H1 (cell line): ENCODE measurements at regions not wholly inside any gene's neighbourhood (a gene's known extent, or its start where the extent isn't known, plus 50 kb on each side); places are given as distances from the start of the nearest gene placed in this dataset.
A peak's percentile ranks its signal among the peaks of the same experiment; 100 is the strongest.

Experiments
- CTCF ChIA-PET: fragments of 300-600 bp; sonication (Branson Sonifier 250); formaldehyde crosslinking; loops from one replicate; lab custom pipeline; 2021; ENCODE audit not compliant: partially characterized antibody; lab: Charles Lee
- POLR2A ChIA-PET: fragments of 300-600 bp; sonication (Branson Sonifier 250); formaldehyde crosslinking; loops from one replicate; lab custom pipeline; 2021; ENCODE audit warnings: inconsistent platforms; ENCODE audit not compliant: partially characterized antibody; lab: Charles Lee
- DNase-seq, 2 experiments: peaks; one replicate each; pipeline versions ENCODE4 v3.0.0 to v3.0.0-alpha.2; 2010 to 2022; ENCODE audit warnings: low spot score in 2 of 2, low read depth in 1 of 2, mixed read lengths in 1 of 2
- FAIRE-seq: peaks from 2 replicates; lab custom pipeline; 2011; peaks lifted over from hg19 to GRCh38; lab: Jason Lieb, UNC
- H2AFZ ChIP-seq: 2 replicates; pipeline ENCODE4 v1.8.1; 2012; ENCODE audit warnings: low read length, inconsistent platforms
- H2AK5ac ChIP-seq: 2 replicates; pipeline ENCODE4 v1.6.1; 2013; ENCODE audit warnings: low read depth, low read length
- H2BK120ac ChIP-seq: replicated peaks from 2 replicates; pipeline ENCODE3; 2013; ENCODE audit warnings: low read depth, low read length, inconsistent platforms
- H2BK12ac ChIP-seq: 2 replicates; pipeline ENCODE4 v1.6.1; 2013; ENCODE audit warnings: low read depth, low read length
- H2BK15ac ChIP-seq: 2 replicates; pipeline ENCODE4 v1.6.1; 2013; ENCODE audit warnings: low read length
- H2BK20ac ChIP-seq: 2 replicates; pipeline ENCODE4 v1.6.1; 2013; ENCODE audit warnings: low read length
- H2BK5ac ChIP-seq: 2 replicates; pipeline ENCODE4 v1.6.1; 2013; ENCODE audit warnings: low read depth, low read length
- H3K14ac ChIP-seq: 2 replicates; pipeline ENCODE4 v1.6.1; 2013; ENCODE audit warnings: inconsistent platforms; ENCODE audit not compliant: insufficient read length
- H3K18ac ChIP-seq: 2 replicates; pipeline ENCODE4 v1.6.1; 2013; ENCODE audit warnings: low read length; ENCODE audit errors: extremely low read depth
- H3K23ac ChIP-seq: 2 replicates; pipeline ENCODE4 v1.6.1; 2013; ENCODE audit warnings: inconsistent platforms; ENCODE audit not compliant: insufficient read length
- H3K23me2 ChIP-seq: 2 replicates; pipeline ENCODE4 v1.6.1; 2013; ENCODE audit warnings: low read depth, low read length
- H3K27ac ChIP-seq: 2 replicates; pipeline ENCODE4 v1.6.1; 2011; ENCODE audit warnings: low read depth, low read length, inconsistent platforms
- H3K27me3 ChIP-seq, 4 experiments: replicated peaks in 1 of 4; 1 replicate in 1 of 4; 2 replicates in 3 of 4; pipeline versions ENCODE4 v1.6.1 to v1.8.1; 2011 to 2013; ENCODE audit warnings: low read length in 3 of 4, mild to moderate bottlenecking in 3 of 4, inconsistent platforms in 2 of 4, mixed read lengths in 2 of 4, moderate library complexity in 1 of 4; ENCODE audit not compliant: control insufficient read depth in 3 of 4, insufficient read depth in 3 of 4; ENCODE audit errors: extremely low read depth in 1 of 4
- H3K36me3 ChIP-seq, 4 experiments: 2 replicates each; pipeline versions ENCODE4 v1.6.1 to v1.8.1; 2011 to 2013; ENCODE audit warnings: mild to moderate bottlenecking in 4 of 4, low read length in 3 of 4, moderate library complexity in 2 of 4, control low read depth in 1 of 4, inconsistent platforms in 1 of 4; ENCODE audit not compliant: insufficient read depth in 4 of 4, control insufficient read depth in 2 of 4
- H3K4ac ChIP-seq: replicated peaks from 2 replicates; pipeline ENCODE3; 2013; ENCODE audit warnings: low read length, low read depth, mixed read lengths, inconsistent platforms; ENCODE audit not compliant: insufficient read length
- H3K4me1 ChIP-seq, 4 experiments: replicated peaks in 1 of 4; 1 replicate in 1 of 4; 2 replicates in 3 of 4; pipeline versions ENCODE4 v1.6.1 to v1.8.1; 2011 to 2013; ENCODE audit warnings: low read length in 3 of 4, inconsistent platforms in 2 of 4, mixed read lengths in 1 of 4; ENCODE audit not compliant: insufficient read depth in 4 of 4, control insufficient read depth in 3 of 4
- H3K4me2 ChIP-seq, 2 experiments: 2 replicates each; pipeline versions ENCODE4 v1.6.1 to v1.8.1; 2011 to 2013; ENCODE audit warnings: low read depth in 2 of 2, low read length in 2 of 2, control low read depth in 1 of 2, inconsistent platforms in 1 of 2, mild to moderate bottlenecking in 1 of 2; ENCODE audit not compliant: insufficient read depth in 1 of 2
- H3K4me3 ChIP-seq, 4 experiments: fragments of 200-600, 300-600 bp in 1 of 4; sonication (generic), shearing (Covaris generic), sonication (Bioruptor Twin) in 1 of 4; 2 replicates each; pipeline versions ENCODE4 v1.5.1 to v1.8.1; 2011 to 2016; ENCODE audit warnings: low read length in 4 of 4, low read depth in 3 of 4, control low read depth in 2 of 4, inconsistent platforms in 2 of 4, mild to moderate bottlenecking in 2 of 4, mixed read lengths in 1 of 4, moderate library complexity in 1 of 4; ENCODE audit not compliant: insufficient read depth in 2 of 4; ENCODE audit errors: extremely low read depth in 1 of 4
- H3K56ac ChIP-seq: replicated peaks from 2 replicates; pipeline ENCODE3; 2013; ENCODE audit warnings: low read depth, mild to moderate bottlenecking, mixed read lengths, low read length, inconsistent platforms; ENCODE audit not compliant: insufficient read length
- H3K79me1 ChIP-seq: 2 replicates; pipeline ENCODE4 v1.6.1; 2013; ENCODE audit warnings: low read depth, low read length, control low read depth
- H3K79me2 ChIP-seq, 2 experiments: 2 replicates each; pipeline versions ENCODE4 v1.6.1 to v1.8.1; 2012 to 2013; ENCODE audit warnings: low read length in 2 of 2, mild to moderate bottlenecking in 2 of 2, inconsistent platforms in 1 of 2; ENCODE audit not compliant: insufficient read depth in 2 of 2, control insufficient read depth in 1 of 2
- H3K9ac ChIP-seq, 4 experiments: replicated peaks in 1 of 4; 1 replicate in 1 of 4; 2 replicates in 3 of 4; pipeline versions ENCODE4 v1.6.1 to v1.8.1; 2011 to 2013; ENCODE audit warnings: low read depth in 3 of 4, low read length in 3 of 4, control low read depth in 2 of 4, mild to moderate bottlenecking in 2 of 4, moderate library complexity in 2 of 4, inconsistent platforms in 1 of 4; ENCODE audit errors: extremely low read depth in 1 of 4
- H3K9me3 ChIP-seq, 2 experiments: 2 replicates each; pipeline versions ENCODE4 v1.6.1 to v1.8.1; 2012 to 2013; ENCODE audit warnings: mild to moderate bottlenecking in 2 of 2, moderate library complexity in 2 of 2, control low read depth in 1 of 2, inconsistent platforms in 1 of 2, low read depth in 1 of 2, low read length in 1 of 2, mixed read lengths in 1 of 2; ENCODE audit not compliant: insufficient read depth in 2 of 2
- H4K20me1 ChIP-seq, 2 experiments: replicated peaks in 1 of 2; 2 replicates each; pipeline versions ENCODE3 to v1.8.1; 2011 to 2013; ENCODE audit warnings: inconsistent platforms in 2 of 2, low read length in 2 of 2, mild to moderate bottlenecking in 1 of 2; ENCODE audit not compliant: insufficient read depth in 2 of 2, control insufficient read depth in 1 of 2
- H4K5ac ChIP-seq: 2 replicates; pipeline ENCODE4 v1.6.1; 2013; ENCODE audit warnings: low read length, low read depth, mixed read lengths, inconsistent platforms; ENCODE audit not compliant: insufficient read length
- H4K8ac ChIP-seq: 2 replicates; pipeline ENCODE4 v1.8.0; 2013; ENCODE audit warnings: mild to moderate bottlenecking, moderate library complexity, low read length, inconsistent platforms; ENCODE audit not compliant: insufficient read depth; ENCODE audit errors: extremely low read depth
- H4K91ac ChIP-seq: replicated peaks from 2 replicates; pipeline ENCODE3; 2013; ENCODE audit warnings: low read length, mixed read lengths, inconsistent platforms; ENCODE audit not compliant: insufficient read length
- CBX8 ChIP-seq: fragments of 300-800, 300-1000 bp; sonication (generic); IDR thresholded peaks from 2 replicates; pipeline ENCODE4 v1.7.1; 2016; ENCODE audit warnings: low read depth, low read length, borderline replicate concordance
- CREB1 ChIP-seq: IDR thresholded peaks from 2 replicates; pipeline ENCODE4 v1.6.1; 2012; ENCODE audit warnings: inconsistent platforms
- CTCF ChIP-seq, 3 experiments: IDR thresholded peaks; 1 replicate in 2 of 3; 2 replicates in 1 of 3; pipeline versions ENCODE4 v1.5.1 to v1.6.1; 2011; ENCODE audit warnings: low read length in 3 of 3, mild to moderate bottlenecking in 3 of 3, inconsistent platforms in 2 of 3, low read depth in 1 of 3, moderate library complexity in 1 of 3; ENCODE audit not compliant: insufficient read depth in 1 of 3; ENCODE audit errors: control extremely low read depth in 1 of 3
- EZH2 ChIP-seq: fragments of 200-600 bp; sonication (generic); IDR thresholded peaks from 2 replicates; pipeline ENCODE4 v1.7.1; 2012; ENCODE audit warnings: low read depth, mild to moderate bottlenecking, moderate library complexity, low read length, inconsistent platforms; ENCODE audit not compliant: severe bottlenecking
- JUN ChIP-seq: IDR thresholded peaks from 2 replicates; pipeline ENCODE4 v1.6.1; 2011; ENCODE audit warnings: low read depth, mild to moderate bottlenecking, improper control_type of control experiment, low read length
- MAFK ChIP-seq: IDR thresholded peaks from 2 replicates; pipeline ENCODE4 v1.6.1; 2012; ENCODE audit warnings: low read depth, mild to moderate bottlenecking, improper control_type of control experiment, low read length
- POLR2AphosphoS5 ChIP-seq: IDR thresholded peaks from 2 replicates; pipeline ENCODE4 v1.6.1; 2011; ENCODE audit warnings: low read depth, low read length
- RNF2 ChIP-seq: fragments of 200-900, 300-1000 bp; sonication (generic); IDR thresholded peaks from 2 replicates; pipeline ENCODE4 v1.7.1; 2016; ENCODE audit warnings: borderline replicate concordance, low read depth, mild to moderate bottlenecking, antibody characterized with exemption, low read length; ENCODE audit not compliant: poor library complexity, severe bottlenecking; ENCODE audit errors: missing control alignments
- SIRT6 ChIP-seq: IDR thresholded peaks from one replicate; pipeline ENCODE4 v1.7.1; 2012; ENCODE audit warnings: low read length, inconsistent platforms
- SRF ChIP-seq: IDR thresholded peaks from 2 replicates; pipeline ENCODE4 v1.6.1; 2011; ENCODE audit warnings: mild to moderate bottlenecking, low read depth, low read length, moderate library complexity
- SUZ12 ChIP-seq: fragments of 200-600 bp; sonication (generic); IDR thresholded peaks from 2 replicates; pipeline ENCODE4 v1.6.1; 2012; ENCODE audit warnings: mild to moderate bottlenecking, inconsistent platforms, low read length, moderate library complexity, mixed read lengths
- TAF1 ChIP-seq: IDR thresholded peaks from 2 replicates; pipeline ENCODE4 v1.6.1; 2011; ENCODE audit warnings: mild to moderate bottlenecking, low read depth, low read length
- ZNF274 ChIP-seq: IDR thresholded peaks from 2 replicates; pipeline ENCODE4 v1.7.0; 2012; ENCODE audit warnings: low read length, borderline replicate concordance; ENCODE audit errors: extremely low read depth
- WGBS, 2 experiments: shearing (Covaris generic) in 1 of 2; methylation state at CpG; one replicate each; pipeline versions ENCODE4 v1.1.6 to v1.1.7; 2013 to 2015; ENCODE audit warnings: low lambda C conversion rate in 2 of 2, mixed read lengths in 2 of 2, inconsistent platforms in 1 of 2, low coverage in 1 of 2, missing lambda C conversion rate in 1 of 2; ENCODE audit not compliant: insufficient replicate concordance in 2 of 2, insufficient coverage in 1 of 2, insufficient read length in 1 of 2; ENCODE audit errors: extremely low coverage in 1 of 2, missing lambda C conversion rate in 1 of 2; 5-methylcytosine and 5-hydroxymethylcytosine counted together

- no peak overlapping the region for H2BK20ac ChIP-seq
- POLR2A ChIA-PET = no interaction called here
- H2BK5ac ChIP-seq = no peak overlapping the region
- 93% methylated on average over 11 of the region's 11 CpGs; no CpG with 5 or more reads in 1 of the 2 experiments for WGBS, 2 experiments
- H3K23ac ChIP-seq = no peak overlapping the region
- H3K4me1 ChIP-seq = no peaks in the 10 kb centered on the region; a peak in 1 of 7 replicates
- no peaks in the 10 kb centered on the region for H4K20me1 ChIP-seq
- 0 out of 2 replicates have a peak overlapping the region, but pooled peaks have one; percentile 40 for H2AFZ ChIP-seq
- FAIRE-seq = no peak
- no peak overlapping the region for H3K9ac ChIP-seq
- no peak overlapping the region for H3K4me3 ChIP-seq
- H2BK15ac ChIP-seq = no peak overlapping the region
- H3K4me2 ChIP-seq = no peak overlapping the region
- H3K14ac ChIP-seq = no peak overlapping the region
- H3K79me2 ChIP-seq = no peaks in the 10 kb centered on the region
- no peaks in the 10 kb centered on the region for H3K23me2 ChIP-seq
- no peak overlapping the region for H2BK12ac ChIP-seq
- no peaks in the 10 kb centered on the region for H3K9me3 ChIP-seq
- no peak overlapping the region for H3K4ac ChIP-seq
- DNase-seq = no peak
- no peak overlapping the region for H2BK120ac ChIP-seq
- no peak overlapping the region for H3K18ac ChIP-seq
- no peak overlapping the region for H3K56ac ChIP-seq
- CTCF ChIA-PET = interaction anchor here (0.5 to 1.5 kb wide), 3 partner anchors 12 to 896 kb away, joined by 3 read pairs; no protein-coding TSS in a partner anchor
- H2AK5ac ChIP-seq = no peak overlapping the region
- no peak overlapping the region for H4K91ac ChIP-seq
- H4K8ac ChIP-seq = no peak overlapping the region
- H3K36me3 ChIP-seq = no peaks in the 10 kb centered on the region
- H4K5ac ChIP-seq = no peak overlapping the region
- H3K79me1 ChIP-seq = no peaks in the 10 kb centered on the region
- no peak overlapping the region for H3K27ac ChIP-seq
- no peaks in the 10 kb centered on the region for H3K27me3 ChIP-seq
- TF ChIP-seq EZH2 (no peak), TAF1 (no peak), MAFK (no peak), CBX8 (no peak), CTCF (IDR thresholded peaks at IDR 0.05; ENCODE audit: control extremely low read depth in 1 of 3, insufficient read depth in 1 of 3, low read depth in 1 of 3, low read length in 3 of 3) (no peak), SIRT6 (no peak), CREB1 (no peak), SRF (no peak), RNF2 (no peak), ZNF274 (no peak), JUN (no peak), SUZ12 (no peak), POLR2AphosphoS5 (no peak)
These were observed 979.6 kb downstream of the PCDH17 start for GRCh38 chr13:58611117-58611516.
